GM18909 (cell line): ENCODE measurements at regions not wholly inside any gene's neighbourhood (a gene's known extent, or its start where the extent isn't known, plus 50 kb on each side); places are given as distances from the start of the nearest gene placed in this dataset.

ENCODE experiments used
- ATAC-seq: cut with Tn5 transposase; IDR thresholded peaks from one replicate; pipeline ENCODE4 v1.9.1; 2021; ENCODE audit warnings: mild to moderate bottlenecking; ENCODE audit not compliant: unreplicated experiment, poor library complexity

GRCh38 chr16:55252577-55252976 is 71.4 kb upstream of the IRX6 start:
- no peak for ATAC-seq

DNA sequence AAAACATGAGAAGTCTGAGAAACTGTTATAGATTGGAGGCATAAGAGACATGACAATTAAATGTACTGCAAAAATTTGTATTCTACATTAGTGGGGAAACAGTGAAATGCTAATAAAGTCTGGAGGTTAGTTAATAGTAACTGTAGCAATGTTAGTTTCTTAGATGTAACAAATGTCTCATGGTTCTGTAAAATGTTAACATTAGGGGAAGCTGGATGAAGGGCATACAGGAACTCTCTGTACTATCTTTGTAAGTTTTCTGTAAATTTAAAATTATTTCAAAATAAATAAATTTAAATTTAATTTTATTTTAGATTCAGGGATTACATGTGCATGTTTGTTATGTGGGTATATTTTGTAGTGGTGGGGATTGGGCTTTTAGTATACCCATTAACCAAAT is 70.0 kb upstream of the IRX6 start:
- ATAC-seq = no peak

GRCh38 chr16:55255733-55256282 is 68.2 kb upstream of the IRX6 start:
- ATAC-seq = no peak

DNA sequence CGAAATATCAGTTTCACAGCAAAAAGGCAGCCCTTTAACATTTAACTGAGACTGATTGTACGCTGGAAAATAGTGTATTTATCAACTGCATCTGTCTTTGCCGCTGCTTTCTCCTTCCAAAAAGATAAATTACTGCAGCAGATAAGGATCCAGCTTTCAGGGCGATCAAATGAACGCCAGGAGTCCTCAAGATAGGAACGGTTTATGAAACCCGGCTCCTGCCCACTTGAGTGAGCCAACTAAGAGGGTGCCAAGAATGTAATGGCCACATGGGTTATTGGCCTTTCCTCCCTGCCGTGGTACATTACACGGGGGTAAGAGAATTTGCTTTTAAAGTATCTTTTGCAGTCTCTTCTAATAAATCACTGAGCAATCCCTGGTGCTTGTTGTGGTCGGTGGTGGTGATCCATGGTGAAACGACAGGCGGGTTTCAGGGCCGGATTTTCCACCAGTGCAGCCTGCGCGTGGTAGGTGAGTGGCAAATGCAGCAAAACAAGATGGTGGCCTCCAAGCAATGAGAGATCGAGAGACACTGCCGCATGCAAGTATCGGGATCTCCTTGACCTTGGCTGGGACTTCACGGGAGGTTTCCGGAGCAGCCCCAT is 67.5 kb upstream of the IRX6 start:
- ATAC-seq = no peak

DNA sequence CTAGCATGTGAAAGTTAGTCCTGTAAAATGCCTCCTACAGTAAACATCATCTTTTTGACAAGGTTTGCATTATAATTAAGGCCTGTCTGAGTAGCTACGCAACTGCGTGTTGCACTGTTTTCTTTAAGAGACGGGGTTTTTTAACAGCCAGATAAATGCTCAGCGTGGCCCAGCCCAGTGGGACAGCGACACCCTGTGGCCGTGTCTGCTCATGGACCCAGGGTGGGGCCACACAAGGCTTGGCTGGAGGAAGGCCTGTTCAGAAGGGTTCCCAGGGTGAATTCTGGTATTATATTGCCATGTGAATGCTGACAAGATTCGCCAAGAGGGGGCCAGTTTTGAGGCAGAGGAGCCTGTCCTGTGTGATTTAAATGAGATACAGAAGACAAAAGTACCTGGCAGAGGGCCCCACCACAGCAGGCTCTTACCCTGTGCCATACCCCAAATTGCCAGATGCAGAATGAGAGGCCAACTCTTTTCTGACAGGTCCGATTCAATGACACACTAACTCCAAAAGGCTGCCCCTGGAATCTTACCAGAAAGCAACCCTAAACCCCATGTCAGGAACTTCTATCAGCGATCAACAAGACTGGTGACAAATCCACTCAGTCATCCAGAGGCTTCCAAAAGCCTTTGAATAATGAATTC is 65.9 kb upstream of the IRX6 start:
- peak; percentile 87 for ATAC-seq

DNA sequence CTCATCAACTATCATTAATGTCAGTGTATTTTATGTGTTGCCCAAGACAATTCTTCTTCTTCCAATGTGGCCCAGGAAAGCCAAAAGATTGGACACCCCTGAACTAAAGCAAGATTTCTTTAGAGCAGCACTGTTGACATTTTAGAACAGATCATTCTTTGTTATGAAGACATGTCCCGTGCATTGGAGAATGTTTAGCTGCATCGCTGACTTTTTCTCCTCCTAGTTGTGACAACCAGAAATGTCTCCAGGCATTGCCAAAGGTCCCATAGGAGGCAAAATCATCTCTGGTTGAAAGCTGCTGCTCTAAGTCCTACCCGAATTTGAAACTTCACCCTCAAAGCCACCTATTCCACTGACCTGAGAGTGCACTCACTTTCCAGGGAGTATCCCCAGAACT is 62.7 kb upstream of the IRX6 start:
- no peak for ATAC-seq

- no peak for ATAC-seq
Observed at GRCh38 chr16:55263271-55264250, 60.4 kb upstream of the IRX6 start.

DNA sequence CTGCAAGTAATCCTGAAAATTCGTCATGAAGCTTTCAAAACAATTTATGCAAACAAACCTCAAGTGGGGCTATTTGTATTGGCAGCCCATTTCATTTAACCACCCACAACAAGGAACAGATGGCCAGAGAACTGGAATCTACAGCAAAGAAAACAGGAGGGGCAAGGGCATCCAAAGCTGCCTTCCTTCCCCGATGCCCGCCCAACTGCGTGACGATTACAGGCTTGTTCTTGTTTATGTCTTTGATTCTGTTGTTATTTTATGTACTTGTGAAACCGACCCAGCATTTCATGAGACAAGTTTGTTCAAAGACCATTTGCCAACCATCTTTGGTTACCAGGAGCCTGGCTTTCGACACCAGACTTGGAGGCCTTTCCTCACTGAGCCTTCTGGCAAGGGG is 59.1 kb upstream of the IRX6 start:
- no peak for ATAC-seq

- no peak for ATAC-seq
Observed at GRCh38 chr16:55265926-55266325, 58.1 kb upstream of the IRX6 start.

DNA sequence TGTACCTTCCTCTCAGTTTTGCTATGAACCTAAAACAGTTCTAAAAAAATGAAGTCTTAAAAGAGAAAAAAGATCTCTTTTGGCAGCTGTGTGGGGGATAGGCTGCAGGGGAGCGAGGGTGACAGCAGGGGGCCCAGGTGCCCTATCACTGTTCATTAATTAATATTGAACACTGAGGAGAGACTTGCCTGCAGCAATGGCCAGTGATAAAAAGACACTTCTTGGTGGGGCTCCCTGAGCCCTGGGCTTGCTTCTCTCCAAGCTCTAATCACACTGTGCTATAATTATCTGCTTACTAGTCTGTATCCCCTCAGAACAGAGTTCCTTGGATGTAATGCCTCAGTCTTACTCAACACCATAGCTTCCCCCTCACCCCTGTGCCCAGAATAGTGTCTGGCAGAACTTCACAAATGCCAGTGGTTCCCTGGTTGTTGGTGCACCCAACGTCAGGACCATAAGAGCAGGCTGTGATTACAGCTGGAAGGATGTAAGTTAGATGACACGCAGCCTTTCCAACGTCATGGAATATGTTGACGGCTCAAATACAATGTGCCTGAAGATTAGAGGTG is 52.0 kb upstream of the IRX6 start:
- ATAC-seq = no peak

DNA sequence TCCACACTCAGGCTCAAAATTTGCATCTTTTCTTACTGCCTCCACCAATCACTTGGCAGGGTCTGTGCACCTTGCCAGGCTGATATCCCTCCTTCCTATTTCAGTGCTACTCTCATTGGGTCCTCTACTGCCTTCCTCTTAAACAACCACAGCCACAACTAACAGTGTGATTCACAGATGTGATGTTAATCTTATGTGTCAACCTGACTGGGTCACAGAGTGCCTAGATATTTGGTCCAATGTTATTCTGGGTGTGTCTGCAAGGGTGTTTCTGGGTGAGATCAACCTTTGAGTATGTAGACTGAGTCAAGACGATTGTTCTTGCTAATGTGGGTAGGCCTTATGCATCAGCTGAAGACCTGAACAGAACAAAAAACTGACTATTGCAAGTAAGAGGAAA is 51.3 kb upstream of the IRX6 start:
- no peak for ATAC-seq

DNA sequence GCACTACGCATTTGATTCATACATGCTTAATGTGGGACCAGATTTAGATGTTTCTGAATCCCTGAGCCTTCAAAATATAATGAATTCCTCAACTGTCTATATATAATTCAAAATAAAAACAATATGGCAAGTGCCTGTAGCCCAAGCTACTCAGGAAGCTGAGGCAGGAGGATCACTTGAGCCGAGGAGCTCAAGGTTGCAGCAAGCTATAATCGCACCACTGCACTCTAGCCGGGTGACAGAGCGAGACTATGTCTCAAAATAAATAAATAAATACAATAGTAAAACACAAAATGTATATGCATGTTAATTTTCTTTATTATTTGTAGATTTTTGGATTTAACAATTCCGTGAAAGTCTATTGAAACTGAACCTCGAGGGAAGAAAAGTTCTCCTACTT is 50.6 kb upstream of the IRX6 start:
- no peak for ATAC-seq

DNA sequence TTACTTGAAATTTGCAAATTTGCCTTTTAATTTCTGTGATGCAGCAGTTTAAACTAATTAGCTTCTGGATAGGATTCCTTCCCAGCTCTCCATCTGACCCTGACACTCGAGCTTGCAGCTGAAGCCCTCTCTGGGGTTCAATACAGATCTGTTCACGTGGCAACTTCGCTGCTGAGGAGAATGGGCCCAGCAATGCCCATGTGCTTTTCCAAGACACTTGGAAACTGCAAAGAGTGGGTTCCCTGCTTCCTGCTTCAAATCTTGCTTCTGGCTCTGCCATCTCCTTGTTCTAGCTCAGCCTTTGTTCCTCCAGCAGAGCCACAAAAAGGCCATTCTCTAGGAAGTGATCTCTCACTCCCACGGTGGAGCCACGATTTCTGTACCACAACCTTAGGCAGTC is 50.0 kb upstream of the IRX6 start:
- no peak for ATAC-seq
